ENCODE measurements at regions not wholly inside any gene's neighbourhood (a gene's known extent, or its start where the extent isn't known, plus 50 kb on each side); places are given as distances from the start of the nearest gene placed in this dataset.

- H3K27ac ChIP-seq = no peak overlapping the region
- TF ChIP-seq ZFX (IDR thresholded peaks at IDR 0.05; ENCODE audit: borderline replicate concordance) = no peak
- no peak for TF ChIP-seq CTCF (IDR thresholded peaks at IDR 0.05)
Observed at GRCh38 chr2:240344904-240345303, 90.6 kb upstream of the GPC1 start.

GRCh38 chr2:240346015-240346752, 89.3 kb upstream of the GPC1 start:
- H3K27ac ChIP-seq = no peak overlapping the region

GRCh38 chr2:240346753-240347372, 88.6 kb upstream of the GPC1 start:
- no peak overlapping the region for H3K27ac ChIP-seq
- TF ChIP-seq ZFX (IDR thresholded peaks at IDR 0.05; ENCODE audit: borderline replicate concordance) (no peak), CTCF (IDR thresholded peaks at IDR 0.05) (no peak)

More at GRCh38 chr2:240346015-240346752, 89.3 kb upstream of the GPC1 start:
- no peak for TF ChIP-seq CTCF (IDR thresholded peaks at IDR 0.05)
- TF ChIP-seq ZFX (IDR thresholded peaks at IDR 0.05; ENCODE audit: borderline replicate concordance) = no peak

- no peak overlapping the region for H3K27ac ChIP-seq
- TF ChIP-seq CTCF (IDR thresholded peaks at IDR 0.05) = no peak
Observed at GRCh38 chr2:240347373-240347940, 88.0 kb upstream of the GPC1 start.

- TF ChIP-seq CTCF (IDR thresholded peaks at IDR 0.05) = no peak
- no peak for TF ChIP-seq ZFX (IDR thresholded peaks at IDR 0.05; ENCODE audit: borderline replicate concordance)
Observed at GRCh38 chr2:240347949-240348500, 87.4 kb upstream of the GPC1 start.

GRCh38 chr2:240348522-240348921, 86.9 kb upstream of the GPC1 start:
- TF ChIP-seq ZFX (IDR thresholded peaks at IDR 0.05; ENCODE audit: borderline replicate concordance) (no peak), CTCF (IDR thresholded peaks at IDR 0.05) (no peak)
- no peak overlapping the region for H3K27ac ChIP-seq

More at GRCh38 chr2:240347949-240348500, 87.4 kb upstream of the GPC1 start:
- no peak overlapping the region for H3K27ac ChIP-seq

Data from 22Rv1 (cell line).